ENCODE measurements at regions not wholly inside any gene's neighbourhood (a gene's known extent, or its start where the extent isn't known, plus 50 kb on each side); places are given as distances from the start of the nearest gene placed in this dataset.
"Not testable (repeated sequence)": the region's sequence is repeated elsewhere in the genome, so short reads cannot be mapped to it uniquely, and the experiment has no call there.

DNA sequence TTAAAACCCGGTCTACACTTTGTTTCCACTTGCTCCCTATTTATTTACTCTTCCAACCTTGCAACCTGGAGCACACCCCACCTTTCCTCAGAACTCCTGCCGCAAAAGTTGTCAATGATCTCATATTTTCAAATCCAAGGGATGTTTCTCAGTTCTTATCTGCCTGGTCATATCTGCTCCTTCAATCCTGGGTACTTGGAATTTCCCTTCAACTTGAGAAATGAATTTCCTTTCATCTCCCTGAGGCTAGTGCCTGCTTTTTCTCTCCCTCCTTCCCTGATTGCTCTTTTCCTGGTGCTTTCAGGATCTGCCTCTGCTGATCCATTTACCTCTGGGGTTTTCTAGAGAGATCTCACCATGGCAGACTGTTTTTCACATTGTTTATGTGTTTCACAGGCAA lies 154.8 kb upstream of the IRS2 start:
- DNase-seq (ENCODE audit: extremely low spot score) = no peak
- Histone ChIP-seq H3K4me3 (ENCODE audit: low read depth, low read length) (no peak overlapping the region), H3K4me1 (ENCODE audit: insufficient read depth) (peaks cover 1% of the 10 kb centered on the region), H3K36me3 (ENCODE audit: insufficient read depth) (no peaks in the 10 kb centered on the region), H3K27ac (ENCODE audit: low read depth) (no peak overlapping the region)
- WGBS = 49% methylated on average over 2 of the region's 2 CpGs

DNA sequence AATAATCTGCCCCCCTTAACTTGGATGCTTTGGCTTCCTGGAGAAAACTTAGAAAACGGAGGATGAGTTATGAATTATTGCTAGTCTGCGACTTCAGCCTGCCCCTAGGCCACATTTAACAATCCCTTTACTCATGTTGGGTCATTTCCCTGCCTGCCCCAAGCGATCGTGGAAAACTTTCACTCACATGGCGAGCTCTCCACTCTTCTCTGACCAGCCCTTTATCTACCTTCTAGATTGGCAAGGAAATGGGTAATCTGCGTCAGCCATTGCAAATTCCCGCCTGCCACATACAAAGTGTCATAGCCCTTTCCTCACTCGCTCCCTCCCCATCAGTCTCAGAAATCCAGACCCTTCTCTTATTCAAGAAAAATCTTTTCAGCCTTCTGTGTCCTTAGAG lies 154.3 kb upstream of the IRS2 start:
- Histone ChIP-seq H3K27ac (ENCODE audit: low read depth) (no peak overlapping the region), H3K36me3 (ENCODE audit: insufficient read depth) (no peaks in the 10 kb centered on the region), H3K4me3 (ENCODE audit: low read depth, low read length) (no peak overlapping the region), H3K4me1 (ENCODE audit: insufficient read depth) (peaks cover 1% of the 10 kb centered on the region)
- no peak for DNase-seq (ENCODE audit: extremely low spot score)
- 89% methylated on average over 8 of the region's 8 CpGs for WGBS

DNA sequence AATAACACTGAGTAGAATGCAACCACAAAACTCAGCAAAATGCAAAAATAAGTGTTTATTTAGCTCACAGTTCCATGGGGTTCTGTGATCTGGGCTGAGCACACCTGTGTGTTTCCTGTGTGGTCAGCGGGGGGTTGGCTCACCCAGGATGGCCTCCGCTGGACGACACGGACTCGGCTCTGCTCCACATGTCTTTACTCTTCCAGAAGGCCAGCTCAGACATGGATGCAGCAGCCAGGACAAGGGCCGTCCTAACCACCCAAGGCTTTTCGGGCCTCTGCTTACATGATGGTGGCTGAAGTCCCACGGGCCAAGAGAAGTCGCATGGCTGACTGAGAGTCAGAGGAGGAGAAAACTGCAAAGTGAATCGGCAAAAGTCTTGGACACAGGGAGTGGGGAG lies 153.5 kb upstream of the IRS2 start:
- H3K4me3 ChIP-seq (ENCODE audit: low read depth, low read length) = no peak overlapping the region
- no peak for DNase-seq (ENCODE audit: extremely low spot score)
- no peaks in the 10 kb centered on the region for H3K36me3 ChIP-seq (ENCODE audit: insufficient read depth)
- 96% methylated on average over 10 of the region's 10 CpGs for WGBS
- peaks cover 1% of the 10 kb centered on the region for H3K4me1 ChIP-seq (ENCODE audit: insufficient read depth)
- H3K27ac ChIP-seq (ENCODE audit: low read depth) = no peak overlapping the region

DNA sequence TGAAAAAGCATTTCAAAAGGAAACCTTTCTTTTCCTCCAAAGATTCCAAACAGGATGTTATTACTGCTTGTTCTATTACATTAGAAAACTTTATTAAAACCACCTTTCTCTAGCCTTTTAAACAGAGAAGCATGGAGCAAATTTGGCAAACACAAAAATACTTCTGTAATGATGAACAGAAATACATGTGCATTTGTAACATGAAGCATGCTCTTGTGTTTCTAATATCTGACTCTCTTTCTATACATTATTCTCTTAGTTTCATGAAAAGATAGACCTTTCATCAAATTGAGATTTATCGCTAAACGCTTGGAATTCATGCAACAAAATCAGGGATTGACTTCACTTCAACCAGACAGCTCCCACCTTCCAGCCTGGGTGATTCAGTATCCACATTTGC lies 152.8 kb upstream of the IRS2 start:
- WGBS = 95% methylated on average over 2 of the region's 2 CpGs

DNA sequence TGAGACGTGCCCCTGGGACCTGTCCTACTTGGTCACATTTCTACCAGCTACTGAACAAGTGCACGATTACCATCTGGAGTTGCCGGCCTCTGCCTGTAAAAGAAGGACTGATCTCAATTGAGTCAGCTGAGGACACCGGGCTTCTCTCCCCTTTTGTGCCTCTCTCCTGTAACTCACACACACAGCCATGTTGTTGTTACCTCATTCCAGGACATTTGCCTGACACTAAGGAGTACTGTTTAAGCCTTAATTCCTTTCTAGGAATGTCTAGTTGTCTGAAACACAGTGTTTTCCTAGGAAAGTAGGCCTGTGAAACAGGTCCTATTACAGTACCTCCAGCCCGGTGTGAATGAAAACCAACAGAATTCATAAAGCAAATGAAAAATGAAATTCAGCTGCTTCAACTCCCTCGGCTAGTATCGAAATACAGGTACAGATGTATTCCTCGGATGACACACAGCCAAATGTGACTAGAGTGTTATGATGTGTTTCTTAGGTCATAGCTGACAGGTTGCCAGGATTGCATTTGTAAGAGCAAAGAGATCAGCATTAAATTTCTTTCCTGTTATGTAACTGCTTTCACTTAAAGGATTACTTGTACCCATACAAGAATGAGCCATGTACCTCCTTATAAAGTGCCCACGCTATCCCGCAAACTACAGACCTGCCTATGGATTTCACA lies 152.0 kb upstream of the IRS2 start:
- 68% methylated on average over 10 of the region's 10 CpGs for WGBS
- Histone ChIP-seq H3K4me3 (ENCODE audit: low read depth, low read length) (no peak overlapping the region), H3K36me3 (ENCODE audit: insufficient read depth) (no peaks in the 10 kb centered on the region), H3K27ac (ENCODE audit: low read depth) (no peak overlapping the region), H3K4me1 (ENCODE audit: insufficient read depth) (peaks cover 1% of the 10 kb centered on the region)
- DNase-seq (ENCODE audit: extremely low spot score) = no peak

More for the DNA sequence above, 152.8 kb upstream of the IRS2 start:
- Histone ChIP-seq H3K4me3 (ENCODE audit: low read depth, low read length) (no peak overlapping the region), H3K27ac (ENCODE audit: low read depth) (no peak overlapping the region), H3K36me3 (ENCODE audit: insufficient read depth) (no peaks in the 10 kb centered on the region), H3K4me1 (ENCODE audit: insufficient read depth) (peaks cover 1% of the 10 kb centered on the region)
- DNase-seq (ENCODE audit: extremely low spot score) = no peak

DNA sequence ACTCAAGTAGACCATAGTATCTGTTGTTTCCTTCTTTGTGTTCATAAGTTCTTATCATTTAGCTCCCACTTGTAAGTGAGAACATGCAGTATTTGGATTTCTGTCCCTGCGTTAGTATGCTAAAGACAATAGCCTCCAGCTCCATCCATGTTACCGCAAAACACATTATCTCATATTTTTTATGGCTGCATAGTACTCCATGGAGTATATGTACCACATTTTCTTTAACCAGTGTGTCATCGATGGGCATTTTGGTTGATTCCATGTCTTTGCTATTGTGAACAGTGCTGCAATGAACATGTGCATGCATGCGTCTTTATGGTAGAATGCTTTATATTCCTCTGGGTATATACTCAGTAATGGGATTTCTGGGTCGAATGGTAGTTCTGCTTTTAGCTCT lies 148.1 kb upstream of the IRS2 start:
- H3K4me3 ChIP-seq (ENCODE audit: low read depth, low read length); H3K4me1 ChIP-seq (ENCODE audit: insufficient read depth); H3K36me3 ChIP-seq (ENCODE audit: insufficient read depth); H3K27ac ChIP-seq (ENCODE audit: low read depth); DNase-seq (ENCODE audit: extremely low spot score): not testable (repeated sequence)
- WGBS = 96% methylated on average over 5 of the region's 5 CpGs

DNA sequence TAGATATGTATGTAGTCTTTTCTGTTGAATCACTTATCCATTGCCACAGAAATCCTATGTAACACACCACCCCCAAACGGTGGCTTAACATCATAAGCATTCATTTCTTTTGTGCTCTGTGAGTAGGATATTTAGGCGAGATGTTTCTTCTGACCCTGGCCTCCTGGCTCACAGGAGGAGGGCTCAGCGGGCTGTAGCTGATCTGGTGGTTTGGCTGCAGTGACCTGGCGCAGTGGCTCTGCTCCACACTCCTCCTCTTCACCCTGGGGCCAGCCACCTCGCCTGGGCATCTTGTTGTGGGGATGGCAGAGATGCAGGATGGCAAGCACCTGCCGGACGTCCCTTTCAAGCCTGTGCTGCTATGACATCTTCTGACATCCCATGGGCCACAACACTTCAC lies 147.1 kb upstream of the IRS2 start:
- WGBS = 75% methylated on average over 7 of the region's 7 CpGs
- Histone ChIP-seq H3K36me3 (ENCODE audit: insufficient read depth) (no peaks in the 10 kb centered on the region), H3K27ac (ENCODE audit: low read depth) (no peak overlapping the region), H3K4me3 (ENCODE audit: low read depth, low read length) (no peak overlapping the region), H3K4me1 (ENCODE audit: insufficient read depth) (no peaks in the 10 kb centered on the region)
- DNase-seq (ENCODE audit: extremely low spot score) = no peak

DNA sequence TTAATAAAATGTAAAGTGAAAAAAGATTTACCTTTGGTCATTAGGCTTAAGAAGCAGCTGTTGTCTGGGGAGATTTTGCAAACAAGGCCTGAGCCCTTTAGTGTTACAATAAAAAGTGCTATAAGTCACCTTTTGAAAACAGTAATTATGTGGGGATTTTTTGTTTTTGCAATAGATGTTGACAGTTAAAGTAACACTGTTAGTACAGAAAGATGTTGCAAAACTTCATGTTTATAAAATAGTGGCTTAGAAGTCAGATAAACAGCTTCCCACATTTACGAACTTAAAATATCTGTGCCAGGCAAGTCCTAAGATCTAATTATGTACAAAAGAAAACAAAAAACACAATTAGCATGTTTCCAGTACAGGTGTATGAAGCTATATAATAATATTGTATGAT lies 138.0 kb upstream of the IRS2 start:
- H3K27ac ChIP-seq (ENCODE audit: low read depth) = no peak overlapping the region
- no peak overlapping the region for H3K4me3 ChIP-seq (ENCODE audit: low read depth, low read length)
- H3K4me1 ChIP-seq (ENCODE audit: insufficient read depth) = no peaks in the 10 kb centered on the region
- no peaks in the 10 kb centered on the region for H3K36me3 ChIP-seq (ENCODE audit: insufficient read depth)
- 46% methylated on average over 1 of the region's 1 CpG for WGBS
- no peak for DNase-seq (ENCODE audit: extremely low spot score)

DNA sequence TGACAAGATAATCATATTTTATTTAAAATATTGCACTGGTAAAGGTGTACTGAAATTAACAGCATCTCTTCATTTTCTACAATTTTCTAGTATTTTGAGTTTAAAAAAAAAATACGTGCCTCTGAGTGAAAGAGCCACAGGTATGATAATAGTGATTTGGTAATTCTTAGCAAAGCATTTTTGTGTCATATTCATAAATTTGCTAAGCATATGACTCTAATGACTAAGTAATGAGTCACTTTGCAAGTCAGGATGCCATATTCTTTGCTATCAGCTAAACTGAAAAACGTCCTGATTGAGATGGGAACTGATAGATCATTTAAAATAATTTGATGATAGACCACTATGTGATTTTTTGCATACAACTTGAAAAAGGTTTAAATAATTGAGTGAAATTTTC lies 136.1 kb upstream of the IRS2 start:
- Histone ChIP-seq H3K4me1 (ENCODE audit: insufficient read depth) (no peaks in the 10 kb centered on the region), H3K27ac (ENCODE audit: low read depth) (no peak overlapping the region), H3K4me3 (ENCODE audit: low read depth, low read length) (no peak overlapping the region), H3K36me3 (ENCODE audit: insufficient read depth) (no peaks in the 10 kb centered on the region)
- no peak for DNase-seq (ENCODE audit: extremely low spot score)
- WGBS = 87% methylated on average over 2 of the region's 2 CpGs

DNA sequence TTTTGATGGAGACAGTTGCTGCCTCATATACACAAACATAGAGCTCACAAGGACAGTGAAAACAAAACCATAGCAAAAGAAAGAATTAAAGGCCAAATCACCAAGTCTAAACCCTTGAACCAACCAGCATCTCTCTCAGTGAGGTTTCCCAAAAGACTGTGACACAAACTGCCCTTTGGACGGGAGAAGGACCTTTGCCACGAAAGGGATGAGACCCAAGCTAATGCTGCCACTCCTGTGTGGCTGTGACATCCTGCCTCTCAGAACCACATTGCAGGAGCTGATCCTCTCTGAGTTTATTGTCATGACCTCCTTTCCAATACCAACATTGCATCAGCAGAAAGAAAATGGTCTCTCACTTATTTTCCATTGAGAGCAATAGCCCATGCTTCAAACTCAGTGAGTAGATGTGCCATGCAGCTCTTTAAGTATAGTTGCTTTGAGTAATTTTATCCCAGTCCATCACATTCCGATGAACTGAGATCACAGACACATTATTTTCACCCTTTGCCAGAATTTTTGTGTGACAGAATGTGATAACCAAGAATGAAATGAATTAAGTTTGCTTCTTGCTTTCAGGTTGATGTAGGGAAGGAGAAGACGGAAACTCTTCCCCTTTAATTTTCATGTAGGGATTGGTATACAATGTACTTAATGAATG lies 133.5 kb upstream of the IRS2 start:
- H3K27ac ChIP-seq (ENCODE audit: low read depth) = no peak overlapping the region
- H3K36me3 ChIP-seq (ENCODE audit: insufficient read depth) = no peaks in the 10 kb centered on the region
- H3K4me1 ChIP-seq (ENCODE audit: insufficient read depth) = no peaks in the 10 kb centered on the region
- no peak for DNase-seq (ENCODE audit: extremely low spot score)
- WGBS = 94% methylated on average over 4 of the region's 4 CpGs
- H3K4me3 ChIP-seq (ENCODE audit: low read depth, low read length) = no peak overlapping the region

DNA sequence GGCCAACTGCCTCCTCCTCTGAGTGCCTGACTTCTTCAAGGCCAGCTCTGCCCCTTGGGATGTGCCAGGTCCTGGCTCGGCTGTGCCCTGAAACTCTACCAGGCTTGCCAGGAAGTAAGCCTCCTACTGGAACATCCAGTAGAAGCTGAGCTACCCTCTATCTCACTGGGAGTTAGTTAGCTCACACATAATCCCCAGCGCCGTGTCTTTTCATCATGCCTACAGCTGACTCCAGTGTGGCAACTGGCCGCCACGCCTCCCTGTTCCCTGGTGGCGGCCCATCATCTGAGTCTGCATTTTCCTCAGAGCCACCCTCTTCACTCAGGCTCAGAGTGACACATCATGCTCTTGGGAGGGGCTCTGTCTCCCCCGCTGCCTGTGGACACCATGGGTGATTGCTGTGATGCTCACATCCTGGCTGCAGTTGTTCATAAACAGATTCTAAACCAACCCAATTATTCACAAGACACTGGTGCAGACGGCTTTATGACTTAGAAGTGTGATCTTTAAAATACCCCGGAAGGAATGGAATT lies 131.9 kb upstream of the IRS2 start:
- Histone ChIP-seq H3K36me3 (ENCODE audit: insufficient read depth) (no peaks in the 10 kb centered on the region), H3K4me3 (ENCODE audit: low read depth, low read length) (no peak overlapping the region), H3K27ac (ENCODE audit: low read depth) (no peak overlapping the region), H3K4me1 (ENCODE audit: insufficient read depth) (no peaks in the 10 kb centered on the region)
- DNase-seq (ENCODE audit: extremely low spot score) = no peak
- 78% methylated on average over 9 of the region's 9 CpGs for WGBS

DNA sequence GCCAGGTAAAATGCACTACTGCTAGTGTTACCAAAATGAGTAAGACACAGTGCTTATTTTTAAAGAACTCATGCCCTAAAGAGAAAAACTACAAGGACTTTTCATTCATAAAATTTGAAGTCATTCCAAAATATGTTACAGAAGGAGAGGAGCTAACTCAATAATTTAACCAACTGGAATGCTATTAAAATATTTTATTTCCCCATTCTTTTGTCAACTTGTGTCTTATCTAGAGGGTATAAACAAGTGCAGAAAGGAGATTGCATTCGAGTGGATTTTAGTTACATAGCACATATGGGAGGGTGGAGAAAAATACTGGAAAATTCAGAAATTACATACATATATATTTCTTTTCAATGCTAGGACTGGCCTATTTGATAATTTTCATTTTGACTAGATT lies 131.0 kb upstream of the IRS2 start:
- Histone ChIP-seq H3K4me3 (ENCODE audit: low read depth, low read length) (no peak overlapping the region), H3K27ac (ENCODE audit: low read depth) (no peak overlapping the region), H3K4me1 (ENCODE audit: insufficient read depth) (no peaks in the 10 kb centered on the region), H3K36me3 (ENCODE audit: insufficient read depth) (no peaks in the 10 kb centered on the region)
- WGBS = 36% methylated on average over 1 of the region's 1 CpG
- DNase-seq (ENCODE audit: extremely low spot score) = no peak

DNA sequence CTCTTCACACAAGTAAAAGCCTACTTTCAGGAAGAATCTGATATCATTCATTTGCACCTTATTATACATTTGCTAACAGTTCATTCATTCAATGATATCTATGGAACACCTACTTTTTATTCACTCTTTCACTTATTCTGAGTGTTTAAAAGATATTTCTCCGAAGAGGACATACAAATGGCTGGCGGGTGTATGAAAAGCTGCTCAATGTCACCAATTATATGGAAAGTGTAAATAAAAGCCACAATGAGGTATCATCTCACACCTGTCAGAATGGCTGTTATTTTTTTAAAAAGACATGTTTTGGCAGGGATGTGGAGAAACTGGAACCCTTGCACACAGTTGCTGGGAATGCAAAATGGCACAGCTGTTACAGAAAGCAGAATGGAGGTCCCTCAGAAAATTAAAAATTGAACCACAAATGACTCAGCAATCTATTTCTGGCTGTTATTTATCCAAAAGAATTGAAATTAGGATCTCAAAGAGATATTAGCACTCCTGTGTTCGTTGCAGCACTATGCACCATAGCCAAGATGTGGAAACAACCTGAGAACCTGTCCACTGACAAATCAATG lies 127.6 kb upstream of the IRS2 start:
- 72% methylated on average over 3 of the region's 3 CpGs for WGBS
- Histone ChIP-seq H3K36me3 (ENCODE audit: insufficient read depth) (no peaks in the 10 kb centered on the region), H3K4me1 (ENCODE audit: insufficient read depth) (no peaks in the 10 kb centered on the region), H3K27ac (ENCODE audit: low read depth) (no peak overlapping the region), H3K4me3 (ENCODE audit: low read depth, low read length) (no peak overlapping the region)
- DNase-seq (ENCODE audit: extremely low spot score) = no peak

DNA sequence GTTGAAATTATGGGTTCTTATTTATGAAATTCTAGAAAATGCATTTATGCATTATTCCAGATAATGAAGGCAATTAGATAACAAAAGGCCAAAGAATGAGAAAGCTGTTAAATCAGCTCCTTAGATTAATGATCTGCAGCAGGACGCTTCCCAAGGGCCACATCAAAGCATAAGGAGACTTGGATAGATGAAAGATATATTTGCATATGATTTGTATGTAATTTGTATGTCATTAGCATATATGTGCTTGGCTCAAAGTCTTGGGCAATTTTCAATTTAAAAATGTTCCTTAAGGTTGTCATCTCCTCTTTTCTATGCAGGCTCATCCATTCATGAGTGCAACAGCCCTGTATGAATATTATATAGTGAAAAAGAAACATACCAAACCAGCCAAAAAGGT lies 126.8 kb upstream of the IRS2 start:
- WGBS = 90% methylated on average over 1 of the region's 1 CpG
- Histone ChIP-seq H3K4me1 (ENCODE audit: insufficient read depth) (no peaks in the 10 kb centered on the region), H3K36me3 (ENCODE audit: insufficient read depth) (no peaks in the 10 kb centered on the region), H3K4me3 (ENCODE audit: low read depth, low read length) (no peak overlapping the region), H3K27ac (ENCODE audit: low read depth) (no peak overlapping the region)
- DNase-seq (ENCODE audit: extremely low spot score) = no peak

All from urinary bladder (tissue), 3 donors.